Fibroblast of upper back skin (primary cell): ENCODE measurements at regions not wholly inside any gene's neighbourhood (a gene's known extent, or its start where the extent isn't known, plus 50 kb on each side); places are given as distances from the start of the nearest gene placed in this dataset.

Source experiments
- DNase-seq: peaks from one replicate; pipeline ENCODE4 v3.0.0-alpha.2; 2013

DNA sequence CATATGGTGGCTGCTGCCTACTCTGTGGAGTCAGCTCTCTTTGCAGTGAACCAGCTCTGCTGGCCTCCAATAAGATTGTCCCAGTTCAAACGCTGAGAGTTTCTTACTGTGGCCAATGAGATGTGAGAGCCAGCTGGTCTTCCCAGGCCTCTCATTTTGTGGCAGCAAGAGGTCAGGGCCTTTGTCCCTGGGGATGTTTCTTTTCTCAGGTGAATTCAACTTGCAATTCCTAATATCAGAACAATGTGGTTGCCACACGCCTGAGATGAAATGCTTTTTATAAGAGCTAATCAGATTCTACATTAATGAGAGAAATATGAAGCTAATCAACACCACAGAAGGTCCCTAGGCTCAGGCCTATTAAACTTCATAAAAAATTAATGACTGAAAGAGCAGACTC is 660.1 kb upstream of the CAMK1G start:
- DNase-seq, result peak; percentile 24

DNA sequence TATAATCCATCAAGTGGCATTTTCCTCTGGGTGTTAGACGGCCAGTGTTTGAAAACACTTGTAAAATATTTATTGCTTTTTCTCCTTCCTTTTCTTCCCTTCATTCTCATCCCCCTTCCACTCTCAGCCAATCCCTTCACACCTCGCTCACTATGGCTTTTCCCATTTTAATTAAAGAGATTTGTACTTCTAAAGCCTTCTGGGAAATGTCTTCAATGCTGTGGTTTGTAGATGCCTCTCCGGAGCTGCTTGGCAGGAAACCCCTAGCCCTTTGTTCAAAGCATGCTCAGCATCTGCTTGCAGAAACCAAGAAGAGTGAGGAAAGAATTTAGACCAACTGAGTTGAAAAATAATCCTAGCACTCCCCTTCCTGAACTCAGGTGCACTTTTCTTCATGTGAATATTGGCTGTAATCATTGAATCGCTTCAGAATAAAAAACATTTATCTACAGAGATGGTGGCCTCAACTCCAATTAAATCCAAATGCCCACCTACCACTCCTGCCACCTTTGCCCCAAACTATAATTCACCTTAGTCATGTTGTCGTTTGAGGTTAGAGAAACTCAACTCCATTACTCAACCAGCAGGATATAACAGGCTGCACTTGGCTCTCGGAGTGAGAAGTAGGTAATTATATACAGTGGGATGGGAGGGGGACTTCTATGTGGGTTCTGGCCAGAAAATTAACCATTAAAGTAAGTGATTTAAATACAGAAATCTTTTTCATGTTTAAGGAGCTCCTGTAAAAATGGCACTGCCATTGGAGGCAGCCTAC is 659.4 kb upstream of the CAMK1G start:
- peak; percentile 40 for DNase-seq

DNA sequence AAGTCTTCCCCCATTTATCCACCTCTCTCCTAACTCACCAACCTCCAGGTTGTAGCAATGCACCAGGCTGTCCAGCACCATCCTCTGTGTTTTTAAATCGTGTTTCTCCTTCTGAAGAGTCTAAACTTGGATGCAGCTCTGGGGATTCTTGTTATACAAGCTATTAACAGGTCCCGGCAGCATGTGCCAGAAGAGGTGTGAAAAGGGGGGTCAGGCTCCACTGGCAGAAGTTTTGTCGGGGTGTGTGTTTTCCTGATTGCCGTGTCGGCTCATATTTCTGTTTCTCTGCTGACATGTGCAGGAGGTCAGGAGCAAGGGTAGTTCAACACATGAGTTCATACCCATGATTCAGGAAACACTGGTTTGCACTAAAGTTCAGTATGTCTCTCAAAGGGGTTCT is 658.6 kb upstream of the CAMK1G start:
- no peak for DNase-seq

DNA sequence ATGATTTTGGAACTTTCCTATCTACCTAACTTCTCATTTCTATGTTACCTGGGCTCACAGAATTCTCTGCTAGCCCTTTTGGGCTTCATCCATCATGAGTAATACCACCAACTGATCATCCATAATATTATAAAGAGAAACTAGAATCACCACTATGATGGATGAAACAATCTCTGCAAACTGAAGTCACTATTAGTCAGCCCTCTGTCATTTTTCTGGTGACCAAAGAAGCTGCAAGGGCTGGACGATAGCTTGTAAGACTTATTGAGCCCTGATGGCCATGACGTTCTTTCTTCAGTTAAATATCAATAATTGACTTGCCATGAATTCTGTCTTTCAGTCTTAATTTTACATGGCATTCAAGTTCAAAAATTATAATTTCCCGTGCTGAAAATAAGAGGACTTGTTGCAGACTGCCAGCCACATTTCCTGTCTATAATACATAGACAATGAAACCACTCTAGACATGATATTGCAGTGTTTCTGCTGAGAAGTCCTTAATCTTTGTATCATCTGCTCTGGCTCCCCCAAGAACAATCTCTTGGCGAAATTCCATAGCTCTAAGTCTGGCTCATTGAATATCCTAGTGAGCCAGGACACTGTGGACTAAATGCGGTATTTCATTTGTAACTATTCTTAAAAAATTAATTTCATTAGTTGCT is 655.0 kb upstream of the CAMK1G start:
- DNase-seq, result no peak

DNA sequence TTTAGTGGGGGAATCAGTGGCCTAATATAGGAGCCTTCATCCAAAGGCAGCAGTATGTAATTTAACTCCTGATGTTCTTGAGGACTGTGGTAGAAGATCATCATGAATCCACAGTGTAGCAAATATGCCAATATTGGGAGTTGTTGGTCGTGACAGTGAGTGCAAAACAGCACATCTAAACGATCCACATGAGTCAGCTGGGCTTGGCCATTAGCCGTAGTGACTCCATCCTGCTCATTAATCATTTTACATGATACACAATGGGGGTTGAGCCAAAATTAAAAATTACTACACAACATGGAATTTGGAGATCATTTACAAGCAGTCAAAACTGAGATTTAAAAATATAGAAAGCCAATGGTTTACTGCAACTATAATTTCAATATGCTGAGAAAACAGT is 653.9 kb upstream of the CAMK1G start:
- DNase-seq, result peak; percentile 85

DNA sequence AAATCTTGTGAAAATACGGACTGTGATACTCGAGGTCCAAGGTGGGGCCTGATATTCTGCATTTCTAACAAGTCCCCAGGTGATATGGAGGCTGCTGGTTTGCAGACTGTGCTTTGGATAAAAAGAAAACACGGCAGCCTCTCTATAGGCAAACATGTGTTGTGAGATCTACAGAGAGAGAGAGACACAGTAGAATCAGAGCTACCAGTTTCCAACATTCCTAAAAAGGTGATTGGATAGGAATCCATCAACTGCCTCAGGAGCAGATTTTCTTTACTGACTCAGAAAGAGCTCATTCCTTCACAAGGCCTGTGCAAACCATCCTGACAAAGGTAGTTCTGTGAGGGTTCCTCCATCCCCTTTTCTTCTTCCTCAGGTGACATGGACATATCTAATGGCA is 651.6 kb upstream of the CAMK1G start:
- DNase-seq, result no peak

DNA sequence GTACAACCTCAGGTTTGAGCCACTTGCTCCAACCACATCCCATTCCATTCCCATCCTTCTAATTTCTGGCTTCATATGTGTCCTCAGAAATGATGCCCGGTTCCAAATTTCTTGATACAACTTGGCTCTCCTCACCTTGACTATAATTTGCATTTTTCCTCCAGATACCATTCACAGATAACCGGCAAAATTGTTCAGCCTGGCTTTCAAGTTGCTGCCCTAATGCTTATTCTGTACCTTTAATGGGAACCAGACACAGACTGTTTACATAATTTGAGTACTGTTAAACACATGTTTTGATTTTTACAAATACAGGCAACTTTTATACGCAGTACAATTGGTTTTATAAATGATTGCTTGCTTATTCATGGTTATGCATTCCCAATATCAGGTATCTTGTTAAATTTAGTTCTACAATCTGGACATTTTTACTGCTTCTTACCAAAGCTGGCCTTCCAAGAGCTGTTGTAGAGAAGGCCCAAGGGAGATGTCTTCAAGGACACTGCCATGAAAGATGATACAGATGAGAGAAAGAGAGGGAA is 649.5 kb upstream of the CAMK1G start:
- DNase-seq, result no peak

DNA sequence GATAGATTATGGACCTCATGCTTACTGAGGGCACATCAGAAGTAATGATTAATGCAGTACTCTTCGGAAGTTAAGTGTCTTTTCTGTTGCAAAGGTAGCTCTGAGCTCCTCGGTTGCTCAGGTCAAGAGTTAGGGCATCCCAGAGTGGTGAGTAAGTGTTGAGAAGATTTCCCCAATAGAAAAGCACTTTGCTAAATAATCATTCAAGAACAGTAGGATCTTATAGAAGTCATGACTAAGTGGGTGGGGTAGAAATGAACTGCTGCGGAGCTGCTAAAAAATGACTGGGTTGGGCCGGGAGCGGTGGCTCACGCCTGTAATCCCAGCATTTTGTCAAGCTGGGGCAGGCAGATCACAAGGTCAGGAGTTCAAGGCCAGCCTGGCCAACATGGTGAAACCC is 648.6 kb upstream of the CAMK1G start:
- DNase-seq, result no peak

DNA sequence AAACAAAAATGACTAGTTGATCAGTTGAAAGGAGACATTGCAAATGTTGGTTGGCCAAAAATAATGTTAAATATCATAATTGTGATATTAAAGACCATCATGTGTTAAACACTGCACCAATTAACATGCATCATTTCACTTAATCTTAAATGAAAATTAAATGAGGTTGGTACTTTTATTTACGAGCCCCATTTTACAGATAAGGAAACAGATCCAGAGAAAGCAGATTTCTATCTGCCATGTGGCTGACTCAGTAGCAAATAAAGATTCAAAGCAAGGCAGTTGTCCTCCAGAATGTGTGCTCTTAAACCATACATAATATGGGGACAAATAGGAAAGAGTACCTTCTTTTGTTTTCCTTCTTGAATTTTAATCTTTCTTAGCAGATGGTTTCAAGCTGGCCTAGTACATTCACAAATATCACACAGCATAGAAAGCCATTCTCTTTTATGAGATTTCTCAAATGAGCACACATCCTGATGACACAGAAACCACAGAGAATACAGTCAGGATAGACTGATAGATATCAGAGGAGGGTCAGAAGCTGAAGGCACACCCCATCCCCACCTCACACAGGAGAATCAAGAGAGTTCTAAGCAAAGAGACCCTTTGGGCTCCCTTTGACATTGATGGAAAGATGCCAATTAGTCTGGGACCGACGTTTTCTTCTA is 647.9 kb upstream of the CAMK1G start:
- DNase-seq, result no peak

DNA sequence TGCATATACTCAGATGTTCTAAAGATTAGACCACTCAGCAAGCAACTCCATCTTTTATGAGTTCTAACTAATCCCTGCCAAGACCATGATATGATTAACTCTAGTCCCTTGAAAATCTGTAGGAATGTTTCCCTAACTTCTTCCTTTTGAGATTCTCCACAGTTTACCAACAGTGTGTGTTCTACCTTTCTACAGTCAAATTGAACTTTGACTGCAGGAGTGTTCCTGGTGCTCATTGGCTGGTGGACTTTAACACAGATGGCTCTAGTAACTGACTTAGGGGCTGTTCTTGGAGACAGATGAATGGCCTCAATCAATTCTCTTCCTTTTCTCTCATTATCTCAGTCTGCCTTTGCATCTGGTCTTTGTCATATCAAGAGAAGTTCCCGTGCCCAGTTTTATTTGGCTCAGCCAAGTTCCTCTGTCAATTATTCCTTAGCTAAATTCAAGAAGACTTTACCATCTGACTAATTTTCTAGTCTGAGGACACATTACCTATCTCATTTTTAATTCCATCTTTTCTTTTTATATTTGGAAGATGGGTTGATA is 643.9 kb upstream of the CAMK1G start:
- no peak for DNase-seq

DNA sequence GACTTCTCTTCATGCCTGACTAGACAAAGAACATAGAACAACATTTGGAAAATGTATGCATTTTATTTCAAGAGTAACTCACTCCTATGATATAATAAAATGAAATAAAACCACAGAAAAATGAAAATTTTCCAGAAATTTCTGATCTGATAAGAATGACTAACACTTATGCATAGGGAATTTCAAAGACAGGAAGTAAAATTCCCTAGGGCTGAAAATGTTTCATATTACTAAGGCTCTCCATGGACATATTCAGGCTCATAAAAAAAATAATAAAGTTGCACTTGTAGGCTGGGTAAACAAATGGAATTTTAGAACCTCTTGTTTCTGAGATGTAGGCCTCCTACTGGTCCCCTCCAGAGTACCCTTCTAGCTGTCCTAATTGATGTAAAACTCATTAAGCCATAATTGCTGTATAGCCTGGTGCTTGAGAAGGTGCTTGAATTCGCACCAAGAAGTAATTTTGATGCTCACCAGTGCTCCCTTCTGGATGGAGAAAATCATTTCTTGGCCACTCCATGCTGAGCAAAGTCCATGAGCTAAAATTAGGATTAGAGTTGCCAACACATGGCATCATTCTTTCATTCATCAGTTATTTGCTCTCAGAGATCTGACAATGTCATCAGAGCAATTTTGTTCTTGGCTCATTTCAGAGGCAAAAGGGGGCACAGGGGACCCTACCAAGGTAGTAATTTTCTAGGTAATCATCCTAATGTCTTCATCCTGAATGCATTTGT is 641.0 kb upstream of the CAMK1G start:
- peak; percentile 57 for DNase-seq

DNA sequence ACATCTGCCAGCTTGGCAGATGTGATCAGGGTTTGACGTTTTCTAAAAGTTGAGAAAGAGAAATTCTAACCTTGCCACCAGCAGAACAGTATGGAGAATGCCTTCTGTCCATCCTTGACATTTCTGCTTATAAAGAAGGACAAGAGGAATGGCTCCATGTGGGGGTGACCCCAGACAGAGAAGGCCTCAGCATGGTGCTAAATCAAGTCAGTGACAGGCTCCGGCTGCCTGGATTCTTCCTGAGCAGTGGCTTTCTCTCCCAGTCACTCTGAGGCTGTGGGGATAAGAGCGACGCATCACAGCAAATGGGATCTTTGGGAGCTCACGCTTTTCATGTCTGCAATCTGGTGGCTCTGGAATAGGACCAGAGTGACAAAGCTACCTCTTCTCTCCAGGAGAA is 640.2 kb upstream of the CAMK1G start:
- DNase-seq, result no peak

DNA sequence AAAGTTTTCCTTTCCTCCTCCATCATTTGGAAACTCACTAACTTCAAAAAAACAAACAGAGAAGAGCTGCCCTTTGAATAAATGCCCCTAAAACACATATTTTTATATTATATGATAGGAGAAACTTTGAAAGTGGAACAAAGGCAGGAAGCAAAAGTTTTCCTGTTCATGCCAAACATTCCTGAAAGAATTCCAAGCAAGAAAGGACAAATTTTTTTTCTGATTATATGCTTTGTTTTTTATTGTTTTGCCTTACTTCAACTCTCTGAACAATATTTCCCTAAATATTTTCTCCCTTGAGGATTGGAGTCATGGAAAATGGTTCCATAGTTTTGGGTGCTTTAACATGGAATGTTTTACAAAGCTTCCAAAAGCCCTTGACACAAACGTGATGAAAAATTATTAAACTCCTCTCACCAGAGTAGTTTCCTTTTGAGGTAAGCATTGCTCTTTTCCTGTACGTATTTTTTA is 638.5 kb upstream of the CAMK1G start:
- DNase-seq, result no peak

DNA sequence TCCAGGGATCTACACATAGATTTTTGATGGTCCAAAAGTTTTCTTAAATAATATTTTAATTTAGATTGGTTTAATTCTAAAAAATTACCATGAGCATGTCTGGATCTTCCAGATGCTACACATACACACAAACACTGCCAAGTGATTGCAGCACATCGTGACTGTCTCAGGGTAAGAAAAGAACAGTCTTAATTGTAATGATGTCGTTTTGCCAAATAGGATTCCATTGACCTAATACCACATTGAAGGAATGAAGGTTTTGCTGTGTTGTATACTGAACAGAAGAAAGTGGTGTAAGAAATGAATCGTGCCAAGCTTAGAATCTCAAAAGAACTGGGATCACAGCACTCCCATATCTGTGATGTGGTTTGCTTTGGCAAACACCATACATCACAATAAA is 633.3 kb upstream of the CAMK1G start:
- peak; percentile 21 for DNase-seq

DNA sequence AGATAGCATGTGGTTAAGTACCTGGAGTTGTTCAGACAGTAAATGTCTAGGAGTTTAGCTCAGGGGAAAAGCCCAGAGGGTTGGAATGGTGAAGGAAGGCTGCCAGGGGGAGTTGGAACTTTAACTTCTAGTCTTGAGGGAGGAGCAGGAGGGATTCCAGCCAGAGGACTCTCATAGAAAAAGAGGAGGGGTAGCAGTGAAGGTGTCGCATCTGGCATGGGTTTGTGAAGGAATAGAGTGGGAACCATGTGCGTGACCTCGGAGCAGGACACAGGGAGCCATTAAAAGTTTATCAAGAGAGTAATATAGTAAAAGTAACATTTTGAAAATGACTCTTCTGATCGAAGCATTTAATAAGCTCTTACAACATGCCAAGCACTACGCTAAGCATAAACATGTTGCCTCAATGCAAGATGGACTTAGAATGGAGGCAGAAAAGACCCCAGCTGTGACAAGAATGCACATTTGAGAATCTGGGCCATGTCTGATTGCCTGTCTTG is 632.4 kb upstream of the CAMK1G start:
- DNase-seq, result no peak

DNA sequence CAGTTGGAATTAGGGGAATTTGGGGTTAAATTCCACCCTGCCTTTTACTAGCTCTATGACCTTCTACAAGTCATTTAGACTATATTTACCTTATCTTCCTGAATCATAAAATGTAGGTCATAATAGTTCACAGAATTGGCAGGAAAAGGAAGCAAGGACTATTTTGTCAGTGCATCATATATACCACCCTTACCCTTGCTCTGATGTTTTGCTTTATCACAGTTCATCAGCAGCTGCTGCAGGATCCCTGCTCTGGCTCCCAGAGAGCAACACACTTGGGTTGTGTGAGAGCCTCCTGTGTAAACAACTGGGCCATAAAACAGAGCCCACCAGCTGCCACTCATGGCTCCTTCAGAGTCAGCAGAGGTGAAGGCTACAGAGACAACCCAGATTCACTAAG is 631.6 kb upstream of the CAMK1G start:
- no peak for DNase-seq

DNA sequence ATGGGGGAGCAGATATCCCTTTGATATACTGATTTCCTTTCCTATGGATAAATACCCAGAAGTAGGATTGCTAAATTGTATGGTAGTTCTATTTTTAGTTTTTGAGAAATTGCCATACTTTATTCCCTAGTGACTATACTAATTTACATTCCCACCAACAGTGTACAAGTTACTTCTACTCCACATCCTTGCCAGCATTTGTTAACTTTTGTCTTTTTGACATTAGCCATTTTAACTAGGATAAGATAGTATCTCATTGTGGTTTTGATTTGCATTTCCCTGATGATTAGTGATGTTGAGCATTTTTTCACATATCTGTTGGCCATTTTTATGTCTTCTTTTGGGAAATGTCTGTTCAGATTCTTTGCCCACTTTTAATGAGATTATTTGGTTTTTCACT is 620.6 kb upstream of the CAMK1G start:
- DNase-seq, result peak; percentile 24

DNA sequence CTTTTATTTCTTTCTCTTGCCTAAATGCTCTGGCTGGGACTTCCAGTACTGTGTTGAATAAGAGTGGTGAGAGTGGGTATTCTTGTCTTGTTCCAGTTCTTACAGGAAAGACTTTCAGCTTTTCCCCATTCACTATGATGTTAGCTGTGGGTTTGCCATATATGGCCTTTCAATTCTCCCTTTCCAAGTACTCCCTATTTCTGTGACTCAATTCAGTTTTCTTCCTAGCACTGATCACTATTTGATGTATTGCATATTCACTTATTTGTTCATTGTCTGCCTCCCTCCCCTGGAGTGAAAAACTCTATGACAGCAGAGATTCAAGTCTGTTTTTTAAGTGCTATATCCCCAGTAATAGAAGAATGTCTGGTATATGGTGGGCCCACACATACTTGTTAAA is 618.2 kb upstream of the CAMK1G start:
- peak; percentile 51 for DNase-seq

DNA sequence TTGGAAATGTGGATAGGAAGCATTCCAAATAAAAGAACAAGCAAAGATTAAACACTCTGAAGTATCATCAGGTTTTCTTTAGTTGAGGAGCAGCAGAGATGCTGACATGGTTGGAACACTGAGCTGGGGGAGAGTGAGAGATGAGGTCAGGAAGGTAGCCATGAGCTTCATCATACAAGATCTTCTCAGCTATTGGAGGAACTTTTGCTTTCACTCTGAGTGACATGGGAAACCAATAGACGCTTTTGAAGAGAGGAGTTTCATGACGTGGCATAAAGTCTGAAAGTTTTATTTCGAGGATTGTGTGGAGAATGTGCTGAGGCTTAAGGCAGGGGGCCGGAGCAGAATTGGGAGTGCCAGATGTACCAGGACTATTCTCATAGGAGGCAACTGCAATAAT is 616.2 kb upstream of the CAMK1G start:
- DNase-seq, result no peak

DNA sequence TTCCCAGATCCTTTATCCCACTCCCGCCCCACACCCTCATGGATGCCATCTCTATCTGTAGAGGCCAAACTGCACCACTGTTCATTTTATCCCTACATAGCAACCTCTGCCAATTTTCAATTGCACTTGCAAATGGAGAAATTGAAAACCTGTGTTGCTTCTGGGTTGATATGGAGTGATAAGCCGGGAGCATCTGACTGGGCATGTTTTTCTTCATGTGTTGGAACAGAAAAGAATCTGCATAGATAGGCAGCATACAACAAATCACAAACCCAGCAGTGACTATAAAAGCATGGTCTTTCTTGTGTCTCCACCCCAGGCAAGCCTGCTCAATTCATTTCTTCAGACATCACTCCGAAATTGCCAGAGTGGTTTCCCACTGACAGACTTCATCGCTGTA is 608.8 kb upstream of the CAMK1G start:
- no peak for DNase-seq

DNA sequence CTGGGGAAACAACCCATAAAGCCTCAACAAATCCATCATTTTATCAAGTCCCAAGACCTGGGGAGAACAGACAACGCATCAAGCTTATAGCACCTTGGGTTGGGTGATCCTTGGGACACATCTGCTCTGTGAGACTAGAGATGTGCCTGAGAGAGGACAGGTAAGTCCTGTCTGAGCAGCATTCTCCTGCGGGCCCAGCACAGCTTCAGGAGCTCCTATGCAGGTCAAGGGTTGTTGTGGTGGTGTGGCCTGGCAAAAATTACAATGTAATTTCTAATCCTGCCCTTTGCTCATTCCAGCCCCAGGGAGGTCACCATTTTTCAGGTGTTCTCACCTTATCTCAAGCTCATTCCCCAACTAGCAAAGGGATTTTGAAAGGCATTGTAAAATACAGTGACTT is 608.1 kb upstream of the CAMK1G start:
- DNase-seq, result no peak

DNA sequence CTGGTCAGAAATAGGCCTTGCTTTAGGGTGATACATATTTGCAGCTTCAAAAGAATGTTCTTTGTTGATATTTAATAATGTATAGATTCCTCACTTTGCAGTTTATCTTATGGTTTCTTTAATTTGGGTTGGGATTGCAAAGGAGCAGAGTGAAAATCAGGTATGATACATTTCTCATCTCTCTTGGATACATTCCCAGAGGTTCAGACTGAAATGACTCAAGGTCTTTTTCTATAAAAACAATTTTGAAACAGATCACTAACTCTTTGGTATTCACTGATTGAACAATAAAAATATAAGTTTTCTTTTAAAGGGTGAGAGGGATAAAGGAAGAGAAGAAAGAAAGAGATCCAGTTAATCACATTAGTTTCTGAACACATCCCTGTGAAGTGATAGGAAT is 606.5 kb upstream of the CAMK1G start:
- peak; percentile 51 for DNase-seq
